Choroid plexus epithelial cell (primary cell): ENCODE measurements at regions not wholly inside any gene's neighbourhood (a gene's known extent, or its start where the extent isn't known, plus 50 kb on each side); places are given as distances from the start of the nearest gene placed in this dataset.

ENCODE experiments used
- DNase-seq: peaks from one replicate; pipeline ENCODE4 v3.0.0-alpha.2; 2010; ENCODE audit warnings: low read depth
- H3K4me3 ChIP-seq: 2 replicates; pipeline ENCODE4 v1.5.1; 2011; ENCODE audit warnings: low read depth, mild to moderate bottlenecking, control low read depth, low read length, moderate library complexity
- CTCF ChIP-seq: conservative IDR thresholded peaks from 2 replicates; pipeline ENCODE4 v1.5.1; 2011; ENCODE audit warnings: low read depth, mild to moderate bottlenecking, control low read depth, inconsistent platforms, low read length, moderate library complexity

- DNase-seq: no peak
- no peak overlapping the region for H3K4me3 ChIP-seq
- TF ChIP-seq CTCF: no peak
These were observed 61.8 kb upstream of the NCAM1 start for GRCh38 chr11:112899235-112900006.

- H3K4me3 ChIP-seq: no peak overlapping the region
- DNase-seq: no peak
- no peak for TF ChIP-seq CTCF
These were observed 59.3 kb upstream of the NCAM1 start for GRCh38 chr11:112901924-112902323.

- no peak for DNase-seq
- no peak for TF ChIP-seq CTCF
- H3K4me3 ChIP-seq: no peak overlapping the region
These were observed 58.7 kb upstream of the NCAM1 start for GRCh38 chr11:112902361-112903011.

GRCh38 chr11:112903340-112903739 is 57.9 kb upstream of the NCAM1 start:
- TF ChIP-seq CTCF: no peak
- no peak for DNase-seq
- no peak overlapping the region for H3K4me3 ChIP-seq

GRCh38 chr11:112911124-112911523 is 50.1 kb upstream of the NCAM1 start:
- no peak for TF ChIP-seq CTCF
- DNase-seq: no peak
- no peak overlapping the region for H3K4me3 ChIP-seq
